ENCODE measurements at regions not wholly inside any gene's neighbourhood (a gene's known extent, or its start where the extent isn't known, plus 50 kb on each side); places are given as distances from the start of the nearest gene placed in this dataset.
"Not testable (repeated sequence)": the region's sequence is repeated elsewhere in the genome, so short reads cannot be mapped to it uniquely, and the experiment has no call there.

GRCh38 chr11:98155696-98156095, 865.1 kb upstream of the CNTN5 start:
- DNase-seq (ENCODE audit: low read depth in 3 of 3, low spot score in 2 of 3) = no peak

DNA sequence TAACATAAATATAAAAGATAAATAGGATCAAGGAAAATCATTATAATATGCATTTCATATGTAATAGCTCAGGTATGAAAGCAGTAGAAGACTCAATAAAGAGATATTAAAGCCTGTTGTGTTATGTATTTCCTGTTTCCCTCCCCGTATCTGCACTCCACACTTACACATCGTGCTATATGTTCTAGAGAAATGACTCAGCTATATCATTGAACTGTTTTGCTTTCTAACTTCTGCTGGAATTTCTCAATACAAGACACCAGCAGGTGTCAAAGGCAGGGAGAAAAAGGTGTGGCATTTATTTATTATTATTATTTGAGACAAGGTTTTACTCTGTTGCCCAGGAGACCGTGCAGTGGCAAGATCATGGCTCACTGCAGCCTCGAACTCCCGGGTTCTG, 842.8 kb upstream of the CNTN5 start:
- no peak for DNase-seq (ENCODE audit: low read depth in 3 of 3, low spot score in 2 of 3)

DNA sequence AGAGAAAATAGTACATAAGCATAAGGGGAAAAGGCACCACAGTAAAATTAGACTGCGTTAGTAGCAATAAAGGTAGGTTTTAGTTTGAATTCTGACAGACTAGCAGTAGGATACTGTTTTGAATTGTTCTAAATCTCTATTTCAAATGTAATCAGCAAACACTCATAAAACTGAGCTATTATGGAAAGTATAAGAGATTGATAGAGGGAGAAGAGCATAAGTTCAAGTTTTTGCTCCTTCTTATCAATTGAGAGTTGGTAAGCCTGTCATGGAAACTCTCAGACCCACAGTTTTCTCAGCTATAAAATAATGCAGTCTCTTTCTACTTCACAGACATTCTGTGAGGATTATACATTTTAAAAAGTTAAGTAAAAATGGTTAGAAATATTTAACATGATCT, 840.2 kb upstream of the CNTN5 start:
- DNase-seq (ENCODE audit: low read depth in 3 of 3, low spot score in 2 of 3) = no peak

GRCh38 chr11:98180921-98181320, 839.8 kb upstream of the CNTN5 start:
- no peak for DNase-seq (ENCODE audit: low read depth in 3 of 3, low spot score in 2 of 3)

DNA sequence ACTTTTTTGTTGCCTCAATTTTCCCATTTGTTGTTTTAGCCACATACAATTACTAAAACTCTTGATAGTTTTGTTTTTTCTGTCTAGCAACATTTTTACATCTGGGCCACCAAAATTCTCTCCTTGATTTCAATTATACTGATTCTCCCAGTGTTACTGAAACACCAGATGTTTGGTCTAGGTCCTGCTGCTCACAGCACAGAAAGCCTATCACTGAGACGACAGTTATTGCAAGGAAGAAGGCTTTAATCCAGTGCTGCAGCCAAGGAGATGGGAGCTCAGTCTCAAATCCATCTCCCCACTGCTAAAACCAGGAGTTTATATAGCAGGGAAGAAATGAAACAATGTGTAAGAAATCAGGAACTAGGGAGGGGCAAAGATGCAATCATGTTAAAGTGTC, 837.7 kb upstream of the CNTN5 start:
- DNase-seq (ENCODE audit: low read depth in 3 of 3, low spot score in 2 of 3) = no peak

- no peak for DNase-seq (ENCODE audit: low read depth in 3 of 3, low spot score in 2 of 3)
Observed at GRCh38 chr11:98185245-98185644, 835.5 kb upstream of the CNTN5 start.

DNA sequence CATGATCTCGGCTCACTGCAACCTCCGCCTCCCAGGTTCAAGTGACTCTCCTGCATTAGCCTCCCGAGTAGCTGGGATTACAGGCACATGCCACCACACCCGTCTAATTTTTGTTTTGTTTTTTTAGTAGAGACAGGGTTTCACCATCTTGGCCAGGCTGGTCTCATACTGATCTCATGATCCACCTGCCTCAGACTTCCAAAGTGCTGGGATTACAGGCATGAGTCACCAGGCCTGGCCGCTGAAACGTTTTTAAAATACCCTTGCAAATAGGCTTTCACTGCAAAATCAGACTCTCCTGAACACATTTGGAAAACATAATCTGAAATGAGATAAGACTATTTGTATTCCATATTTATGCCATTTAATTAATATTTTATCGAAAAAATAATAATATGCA, 826.1 kb upstream of the CNTN5 start:
- DNase-seq (ENCODE audit: low read depth in 3 of 3, low spot score in 2 of 3) = no peak

DNA sequence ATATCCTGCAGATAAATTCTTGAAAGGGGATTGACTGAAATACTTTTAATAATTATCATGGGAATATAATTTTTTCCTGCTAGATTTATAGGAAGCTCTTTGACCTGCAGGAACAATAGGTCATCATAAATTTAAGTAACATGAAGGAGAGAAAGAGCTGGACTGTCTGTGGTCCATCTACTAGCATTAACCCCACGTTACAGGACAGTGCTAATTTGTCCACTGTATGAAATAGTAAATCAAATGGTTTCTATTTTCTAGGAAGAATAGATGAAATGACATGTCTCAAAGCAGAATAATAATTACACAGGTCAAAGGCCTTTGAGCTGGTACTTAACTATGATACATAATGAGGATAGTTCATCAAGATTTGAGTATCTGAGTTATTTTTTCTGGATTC, 825.4 kb upstream of the CNTN5 start:
- DNase-seq (ENCODE audit: low read depth in 3 of 3, low spot score in 2 of 3) = no peak

DNA sequence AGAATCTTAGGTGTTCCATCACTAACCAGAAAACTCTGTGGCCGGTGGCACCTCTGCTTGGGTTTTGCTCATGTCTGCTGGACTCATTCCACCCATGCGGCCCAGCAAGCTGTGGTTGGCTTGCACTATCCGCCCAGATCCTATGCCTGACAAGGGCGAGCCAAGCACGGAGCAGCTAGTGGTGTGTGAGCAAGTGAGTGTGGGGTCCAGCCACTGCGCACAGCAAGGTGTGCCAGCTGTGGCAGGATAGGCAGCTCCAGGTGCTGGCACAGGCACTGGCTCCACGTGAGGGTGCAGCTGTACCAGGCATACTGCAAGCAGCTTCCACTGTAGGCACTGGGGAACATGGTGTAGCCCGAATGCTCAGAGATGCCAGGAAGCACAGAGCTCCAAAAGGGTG, 813.7 kb upstream of the CNTN5 start:
- DNase-seq (ENCODE audit: low read depth in 3 of 3, low spot score in 2 of 3) = no peak

DNA sequence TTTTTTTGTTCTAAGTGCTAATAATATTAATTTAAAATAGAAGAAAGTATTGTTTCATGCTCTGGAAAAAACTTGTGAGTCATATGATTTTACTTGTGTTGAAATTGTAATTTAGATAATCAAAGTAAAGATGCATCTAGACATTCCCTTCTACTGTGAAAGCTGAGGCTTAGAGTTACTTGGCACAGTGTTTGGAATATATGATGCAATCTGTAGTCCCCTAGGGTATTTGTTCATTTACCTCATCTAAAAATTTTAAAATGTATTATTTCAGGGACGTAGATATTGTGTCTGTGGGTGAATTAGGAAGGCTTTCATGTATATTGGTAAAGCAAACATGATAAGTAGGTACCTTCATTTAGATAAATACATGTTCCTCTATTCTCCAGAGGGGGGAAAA, 793.5 kb upstream of the CNTN5 start:
- DNase-seq (ENCODE audit: low read depth in 3 of 3, low spot score in 2 of 3) = no peak

GRCh38 chr11:98230678-98231077, 790.1 kb upstream of the CNTN5 start:
- DNase-seq (ENCODE audit: low read depth in 3 of 3, low spot score in 2 of 3) = no peak

- DNase-seq (ENCODE audit: low read depth in 3 of 3, low spot score in 2 of 3) = no peak
Observed at GRCh38 chr11:98234698-98235097, 786.1 kb upstream of the CNTN5 start.

GRCh38 chr11:98243897-98244296, 776.9 kb upstream of the CNTN5 start:
- no peak for DNase-seq (ENCODE audit: low read depth in 3 of 3, low spot score in 2 of 3)

GRCh38 chr11:98260983-98261382, 759.8 kb upstream of the CNTN5 start:
- no peak for DNase-seq (ENCODE audit: low read depth in 3 of 3, low spot score in 2 of 3)

DNA sequence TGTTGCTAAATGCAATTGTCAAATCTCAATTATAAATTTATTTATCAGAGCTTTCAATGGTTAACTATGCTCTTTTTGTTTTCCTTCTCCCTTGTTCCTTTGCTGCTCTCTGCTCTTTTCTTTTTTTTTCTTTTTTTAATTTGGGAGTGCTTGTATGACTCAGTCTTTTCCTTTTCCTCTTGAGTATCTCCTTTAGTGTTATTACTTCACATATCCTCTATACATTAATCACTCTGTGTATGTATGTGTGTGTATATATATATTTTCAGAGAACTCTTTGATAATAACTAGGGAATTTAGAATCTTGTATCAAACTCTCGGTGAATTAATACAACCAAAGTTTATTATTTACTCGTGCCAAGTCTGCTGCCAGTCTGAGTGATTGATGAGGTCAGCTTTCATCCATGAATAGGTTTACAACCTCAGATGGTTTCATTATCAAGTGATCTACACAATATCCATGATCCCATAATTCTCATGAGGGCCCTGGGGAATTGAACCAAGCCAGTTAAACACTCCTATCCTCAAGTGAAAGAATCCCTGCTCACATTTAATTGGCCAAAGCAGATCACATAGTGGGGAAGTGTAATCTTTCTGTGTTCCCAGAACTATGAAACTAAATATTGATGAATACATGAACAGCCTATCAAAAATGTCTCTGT, 743.4 kb upstream of the CNTN5 start:
- no peak for DNase-seq (ENCODE audit: low read depth in 3 of 3, low spot score in 2 of 3)

GRCh38 chr11:98289617-98290263, 731.0 kb upstream of the CNTN5 start:
- no peak for DNase-seq (ENCODE audit: low read depth in 3 of 3, low spot score in 2 of 3)

DNA sequence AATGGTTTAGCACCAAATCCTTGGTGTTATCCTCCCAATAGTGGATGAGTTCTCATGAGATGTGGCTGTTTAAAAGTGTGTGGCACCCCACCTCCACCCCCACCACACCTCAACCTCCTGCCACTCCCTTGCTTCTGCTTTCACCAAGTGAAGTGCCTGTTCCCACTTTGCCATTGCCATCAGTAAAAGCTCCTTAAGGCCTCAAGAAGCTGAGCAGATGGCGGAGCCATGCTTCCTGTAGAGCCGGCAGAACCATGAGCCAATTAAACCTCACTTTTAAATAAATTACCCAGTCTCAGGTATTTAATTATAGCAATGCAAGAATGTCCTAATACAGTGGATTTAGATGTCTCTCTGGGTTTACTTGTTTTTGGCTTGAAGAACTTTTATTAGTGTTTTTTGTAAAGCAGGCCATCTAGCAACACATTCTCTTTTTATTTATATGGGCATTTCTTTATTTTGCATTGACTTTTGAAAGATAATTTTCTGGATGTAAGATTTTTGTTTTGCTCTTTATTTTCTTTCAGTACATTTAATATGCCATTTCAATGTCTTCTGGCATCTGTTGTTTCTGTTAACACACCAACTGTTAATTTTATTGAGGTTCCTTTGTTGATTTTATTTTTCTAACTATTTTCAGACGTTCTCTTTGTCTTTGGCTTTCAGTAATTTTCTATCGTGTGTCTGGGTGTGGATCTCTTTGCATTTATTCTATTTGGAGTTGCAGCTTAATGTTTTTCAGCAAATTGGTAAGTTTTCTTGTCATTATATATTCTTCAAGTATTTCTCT, 724.5 kb upstream of the CNTN5 start:
- no peak for DNase-seq (ENCODE audit: low read depth in 3 of 3, low spot score in 2 of 3)

- DNase-seq (ENCODE audit: low read depth in 3 of 3, low spot score in 2 of 3) = no peak
Observed at GRCh38 chr11:98300719-98301118, 720.0 kb upstream of the CNTN5 start.

GRCh38 chr11:98307827-98308491, 712.8 kb upstream of the CNTN5 start:
- DNase-seq (ENCODE audit: low read depth in 3 of 3, low spot score in 2 of 3) = no peak

GRCh38 chr11:98330306-98330705, 690.4 kb upstream of the CNTN5 start:
- not testable (repeated sequence) for DNase-seq (ENCODE audit: low read depth in 3 of 3, low spot score in 2 of 3)

DNA sequence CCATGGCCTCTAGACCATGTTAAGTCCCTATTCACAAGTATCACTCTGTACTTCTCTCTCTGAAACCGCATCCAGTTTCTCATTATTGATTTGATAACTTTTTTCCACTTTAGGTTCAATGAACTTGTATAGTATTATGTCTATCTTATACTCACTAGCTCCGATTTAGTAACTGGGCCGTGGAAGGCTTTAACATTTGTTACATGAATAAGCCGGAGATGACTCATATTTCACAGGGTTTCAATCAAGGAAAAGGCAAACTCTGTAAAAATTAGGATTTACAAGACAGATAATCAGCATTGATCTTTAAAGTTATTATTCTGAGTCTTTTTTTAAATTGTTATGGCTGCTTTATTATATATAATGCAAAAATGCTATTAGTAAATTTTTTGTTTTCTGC, 662.2 kb upstream of the CNTN5 start:
- DNase-seq (ENCODE audit: low read depth in 3 of 3, low spot score in 2 of 3) = no peak
